ENCODE measurements at regions not wholly inside any gene's neighbourhood (a gene's known extent, or its start where the extent isn't known, plus 50 kb on each side); places are given as distances from the start of the nearest gene placed in this dataset.

DNA sequence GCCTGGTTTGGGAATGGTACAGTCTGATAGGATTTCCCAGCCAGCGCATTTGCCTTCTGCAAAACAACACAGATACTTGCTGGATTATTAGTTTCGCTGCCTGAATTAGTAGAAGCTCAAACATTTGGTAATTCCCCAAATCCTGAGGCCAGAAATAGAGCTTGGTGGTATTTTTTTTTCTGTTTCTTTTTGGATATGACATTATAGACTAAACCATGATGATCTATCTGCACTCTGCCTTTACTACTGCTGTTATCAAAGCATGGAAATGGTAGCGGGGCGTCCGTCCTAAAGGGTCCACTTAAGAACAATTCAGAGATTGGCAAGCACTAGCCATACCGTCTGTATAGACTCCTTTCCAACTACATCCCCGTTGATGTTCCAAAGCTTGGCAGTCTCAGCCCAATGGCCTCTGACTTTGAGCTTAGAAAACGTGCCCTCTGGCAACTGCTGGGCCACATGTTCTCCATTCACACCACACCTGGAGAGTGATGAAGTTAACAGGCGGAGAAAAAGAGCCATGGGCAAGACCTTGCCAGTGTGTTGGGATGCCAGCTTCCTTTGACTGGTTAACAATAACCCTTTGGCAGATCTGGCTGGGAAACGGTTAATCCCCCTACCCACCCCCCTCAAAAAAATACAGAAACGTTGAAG lies 241.0 kb upstream of the NR2F2 start:
- H3K36me3 Mint-ChIP-seq = no peaks in the 10 kb centered on the region
- CTCF ChIA-PET (ENCODE audit: partially characterized antibody) = interaction anchor here (0.9 kb wide), 1 partner anchor 11 kb away, joined by 3 read pairs; no protein-coding TSS in a partner anchor

DNA sequence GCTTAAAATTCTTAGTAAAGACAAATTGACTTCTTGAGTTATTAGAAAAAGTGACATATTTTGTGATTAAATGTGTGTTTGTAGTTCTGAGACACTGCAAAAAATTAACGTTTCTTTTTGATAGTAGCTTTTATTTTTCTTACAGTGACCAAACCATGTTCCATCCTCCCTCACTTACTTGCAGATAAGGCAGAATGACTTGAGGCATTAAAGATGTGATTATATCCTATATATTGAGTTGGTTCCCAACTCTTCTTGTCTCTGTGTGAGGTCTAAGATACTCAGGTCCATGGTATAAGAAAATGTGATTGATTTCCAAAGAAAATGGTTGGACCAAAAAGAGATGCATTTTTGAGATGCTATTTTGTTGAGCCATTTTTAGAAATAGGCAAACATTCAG lies 238.3 kb upstream of the NR2F2 start:
- intact Hi-C loops (cut with micrococcal nuclease) = no loop called here
- no peak overlapping the region for H3K27ac ChIP-seq (ENCODE audit: low read depth, low read length)
- no peaks in the 10 kb centered on the region for H3K4me1 ChIP-seq (ENCODE audit: insufficient read depth, low read length)
- H3K27me3 ChIP-seq (ENCODE audit: insufficient read depth, low read length) = no peaks in the 10 kb centered on the region
- Mint-ChIP-seq H3K27me3 (peaks cover 0 to 5% of the 10 kb centered on the region in 2 donors), H3K36me3 (no peaks in the 10 kb centered on the region), H3K4me1 (no peaks in the 10 kb centered on the region), H3K4me3 (no peak overlapping the region), H3K27ac (no peak overlapping the region), H3K9me3 (peaks cover 0 to 9% (median 0%) of the 10 kb centered on the region in 8 donors)
- no peaks in the 10 kb centered on the region for H3K36me3 ChIP-seq (ENCODE audit: insufficient read depth, low read length)
- DNase-seq = no peak
- POLR2A ChIA-PET (ENCODE audit: partially characterized antibody) = interaction anchor here (0.5 kb wide), 1 partner anchor 31 kb away, joined by 3 read pairs; no protein-coding TSS in a partner anchor
- CTCF ChIA-PET (ENCODE audit: partially characterized antibody) = no interaction called here
- no peak overlapping the region for H3K4me3 ChIP-seq (ENCODE audit: low read length in 2 of 2)
- H3K9me3 ChIP-seq (ENCODE audit: control insufficient read depth in 1 of 2, low read length in 2 of 2) = no peaks in the 10 kb centered on the region

More for the DNA sequence above, 241.0 kb upstream of the NR2F2 start:
- intact Hi-C loops (cut with micrococcal nuclease) = no loop called here
- Histone ChIP-seq H3K9me3 (ENCODE audit: control insufficient read depth in 1 of 2, low read length in 2 of 2) (no peaks in the 10 kb centered on the region), H3K4me1 (ENCODE audit: insufficient read depth, low read length) (no peaks in the 10 kb centered on the region), H3K27me3 (ENCODE audit: insufficient read depth, low read length) (no peaks in the 10 kb centered on the region), H3K27ac (ENCODE audit: low read depth, low read length) (no peak overlapping the region), H3K36me3 (ENCODE audit: insufficient read depth, low read length) (no peaks in the 10 kb centered on the region), H3K4me3 (ENCODE audit: low read length in 2 of 2) (no peak overlapping the region)
- Mint-ChIP-seq H3K27ac (no peak overlapping the region), H3K9me3 (peaks cover 0 to 3% (median 0%) of the 10 kb centered on the region in 8 donors), H3K4me3 (no peak overlapping the region), H3K4me1 (no peaks in the 10 kb centered on the region), H3K27me3 (peaks cover 0 to 7% of the 10 kb centered on the region in 2 donors)
- DNase-seq = no peak
- POLR2A ChIA-PET (ENCODE audit: partially characterized antibody) = no interaction called here

DNA sequence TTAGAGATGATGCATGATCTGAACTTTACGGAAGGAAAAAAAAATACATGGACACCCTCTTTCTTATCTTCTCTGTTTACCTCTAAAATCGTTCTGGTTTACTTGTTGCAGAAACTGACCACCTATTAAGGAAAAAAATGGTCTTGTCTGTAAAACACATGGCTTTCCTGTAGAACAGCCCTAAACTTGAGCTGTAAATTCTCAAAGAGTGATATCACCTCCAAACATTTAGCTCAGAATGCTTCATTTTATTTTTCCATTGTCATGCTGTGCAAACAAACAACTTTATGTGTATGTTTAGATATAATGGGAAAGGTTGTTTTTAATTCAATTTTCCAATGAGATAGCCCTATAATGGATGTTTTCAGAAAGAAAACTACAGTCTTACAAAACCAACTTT lies 237.4 kb upstream of the NR2F2 start:
- Histone ChIP-seq H3K36me3 (ENCODE audit: insufficient read depth, low read length) (no peaks in the 10 kb centered on the region), H3K4me1 (ENCODE audit: insufficient read depth, low read length) (no peaks in the 10 kb centered on the region), H3K9me3 (ENCODE audit: control insufficient read depth in 1 of 2, low read length in 2 of 2) (no peaks in the 10 kb centered on the region), H3K27ac (ENCODE audit: low read depth, low read length) (no peak overlapping the region), H3K27me3 (ENCODE audit: insufficient read depth, low read length) (no peaks in the 10 kb centered on the region), H3K4me3 (ENCODE audit: low read length in 2 of 2) (no peak overlapping the region)
- peaks cover 0 to 9% (median 0%) of the 10 kb centered on the region in 8 donors for H3K9me3 Mint-ChIP-seq
- intact Hi-C loops (cut with micrococcal nuclease) = no loop called here
- H3K27ac Mint-ChIP-seq = no peak overlapping the region
- POLR2A ChIA-PET (ENCODE audit: partially characterized antibody) = interaction anchor here (0.5 kb wide), 1 partner anchor 30 kb away, joined by 3 read pairs; no protein-coding TSS in a partner anchor
- no peaks in the 10 kb centered on the region for H3K4me1 Mint-ChIP-seq
- H3K36me3 Mint-ChIP-seq = no peaks in the 10 kb centered on the region
- DNase-seq = no peak
- CTCF ChIA-PET (ENCODE audit: partially characterized antibody) = no interaction called here
- H3K27me3 Mint-ChIP-seq = peaks cover 0 to 5% of the 10 kb centered on the region in 2 donors
- H3K4me3 Mint-ChIP-seq = no peak overlapping the region

DNA sequence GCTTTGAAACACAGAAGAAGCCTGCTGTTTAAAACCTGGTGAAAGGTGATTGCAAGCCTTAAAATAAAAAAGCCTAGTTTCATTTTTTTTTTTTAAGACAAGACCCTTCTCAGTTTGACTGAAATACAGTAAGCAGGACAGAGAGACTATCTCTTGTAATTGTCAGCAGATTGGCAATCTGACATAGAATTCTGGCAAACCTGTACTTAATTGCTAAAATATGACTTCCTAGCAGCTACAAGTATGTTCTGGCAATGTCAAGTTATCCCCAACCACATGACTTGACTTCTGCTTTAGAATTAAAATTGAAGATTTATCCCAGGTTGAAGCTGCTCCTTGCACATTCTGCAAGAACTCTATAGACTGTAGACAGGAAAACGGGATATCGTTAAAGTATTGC lies 232.8 kb upstream of the NR2F2 start:
- no peak overlapping the region for H3K27ac ChIP-seq (ENCODE audit: low read depth, low read length)
- no peak overlapping the region for H3K27ac Mint-ChIP-seq
- H3K36me3 Mint-ChIP-seq = no peaks in the 10 kb centered on the region
- ChIA-PET POLR2A (ENCODE audit: partially characterized antibody) (no interaction called here), CTCF (ENCODE audit: partially characterized antibody) (no interaction called here)
- H3K4me3 Mint-ChIP-seq = no peak overlapping the region
- no peaks in the 10 kb centered on the region for H3K27me3 ChIP-seq (ENCODE audit: insufficient read depth, low read length)
- H3K36me3 ChIP-seq (ENCODE audit: insufficient read depth, low read length) = no peaks in the 10 kb centered on the region
- intact Hi-C loops (cut with micrococcal nuclease) = no loop called here
- no peaks in the 10 kb centered on the region for H3K9me3 ChIP-seq (ENCODE audit: control insufficient read depth in 1 of 2, low read length in 2 of 2)
- no peak overlapping the region for H3K4me3 ChIP-seq (ENCODE audit: low read length in 2 of 2)
- no peaks in the 10 kb centered on the region for H3K4me1 ChIP-seq (ENCODE audit: insufficient read depth, low read length)
- no peak for DNase-seq
- peaks cover 0 to 4% of the 10 kb centered on the region in 2 donors for H3K27me3 Mint-ChIP-seq
- peaks cover 0 to 9% (median under 1%) of the 10 kb centered on the region in 8 donors for H3K9me3 Mint-ChIP-seq
- no peaks in the 10 kb centered on the region for H3K4me1 Mint-ChIP-seq

DNA sequence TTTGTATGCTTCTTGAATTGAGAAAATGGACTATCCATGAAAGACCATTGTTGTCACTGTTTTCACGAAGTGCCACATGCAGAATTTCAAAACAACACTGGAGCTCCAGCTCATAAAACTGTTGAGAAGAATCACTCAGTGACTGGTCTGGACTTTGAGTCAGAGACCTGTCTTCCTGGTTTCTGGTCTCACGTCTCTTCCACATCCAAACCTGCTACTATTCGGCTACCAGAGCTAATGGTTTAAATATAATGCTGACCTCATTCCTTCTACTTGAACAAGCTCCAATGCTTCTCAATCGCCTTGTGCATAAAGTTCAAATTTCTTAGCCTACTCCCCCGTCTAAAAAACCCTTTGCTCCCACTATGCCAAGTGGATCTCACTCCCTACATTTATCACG lies 227.9 kb upstream of the NR2F2 start:
- intact Hi-C loops (cut with micrococcal nuclease) = no loop called here
- Histone ChIP-seq H3K4me3 (ENCODE audit: low read length in 2 of 2) (no peak overlapping the region), H3K9me3 (ENCODE audit: control insufficient read depth in 1 of 2, low read length in 2 of 2) (no peaks in the 10 kb centered on the region), H3K27me3 (ENCODE audit: insufficient read depth, low read length) (no peaks in the 10 kb centered on the region), H3K27ac (ENCODE audit: low read depth, low read length) (no peak overlapping the region), H3K36me3 (ENCODE audit: insufficient read depth, low read length) (no peaks in the 10 kb centered on the region), H3K4me1 (ENCODE audit: insufficient read depth, low read length) (no peaks in the 10 kb centered on the region)
- CTCF ChIA-PET (ENCODE audit: partially characterized antibody) = no interaction called here
- no peak for DNase-seq
- no peak overlapping the region for H3K4me3 Mint-ChIP-seq
- H3K27me3 Mint-ChIP-seq = peaks cover 0 to 2% of the 10 kb centered on the region in 2 donors
- peaks cover 0 to 10% (median 2%) of the 10 kb centered on the region in 8 donors for H3K9me3 Mint-ChIP-seq
- no peaks in the 10 kb centered on the region for H3K36me3 Mint-ChIP-seq
- H3K4me1 Mint-ChIP-seq = no peaks in the 10 kb centered on the region
- no peak overlapping the region for H3K27ac Mint-ChIP-seq
- POLR2A ChIA-PET (ENCODE audit: partially characterized antibody) = no interaction called here

DNA sequence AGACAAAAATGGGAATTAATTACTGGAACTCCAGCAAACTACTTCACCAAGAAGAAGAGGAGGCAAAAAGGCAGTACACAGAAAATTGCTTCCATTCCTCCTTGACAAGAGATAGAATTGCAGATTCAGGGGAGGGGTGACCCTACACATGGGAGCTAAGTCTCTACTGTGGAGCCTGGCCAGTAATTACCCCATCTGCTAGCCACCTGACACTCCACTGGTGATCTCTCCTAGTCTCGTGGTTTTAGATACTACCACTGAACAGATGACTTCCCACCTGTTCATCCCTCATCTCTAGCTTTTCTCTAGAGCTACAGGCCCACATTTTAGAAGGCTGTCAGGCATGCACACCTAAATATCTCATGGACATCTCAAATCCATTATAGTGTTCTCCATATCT lies 224.3 kb upstream of the NR2F2 start:
- no peaks in the 10 kb centered on the region for H3K4me1 ChIP-seq (ENCODE audit: insufficient read depth, low read length)
- Mint-ChIP-seq H3K36me3 (no peaks in the 10 kb centered on the region), H3K27ac (no peak overlapping the region), H3K4me1 (no peaks in the 10 kb centered on the region), H3K27me3 (no peaks in the 10 kb centered on the region), H3K9me3 (peaks cover 0 to 10% (median 3%) of the 10 kb centered on the region in 8 donors), H3K4me3 (no peak overlapping the region)
- ChIA-PET POLR2A (ENCODE audit: partially characterized antibody) (no interaction called here), CTCF (ENCODE audit: partially characterized antibody) (no interaction called here)
- H3K9me3 ChIP-seq (ENCODE audit: control insufficient read depth in 1 of 2, low read length in 2 of 2) = no peaks in the 10 kb centered on the region
- DNase-seq = no peak
- no peak overlapping the region for H3K27ac ChIP-seq (ENCODE audit: low read depth, low read length)
- no peaks in the 10 kb centered on the region for H3K27me3 ChIP-seq (ENCODE audit: insufficient read depth, low read length)
- intact Hi-C loops (cut with micrococcal nuclease) = no loop called here
- H3K4me3 ChIP-seq (ENCODE audit: low read length in 2 of 2) = no peak overlapping the region
- no peaks in the 10 kb centered on the region for H3K36me3 ChIP-seq (ENCODE audit: insufficient read depth, low read length)

GRCh38 chr15:96106628-96107027 lies 223.9 kb upstream of the NR2F2 start:
- Mint-ChIP-seq H3K9me3 (peaks cover 0 to 10% (median 3%) of the 10 kb centered on the region in 8 donors), H3K4me1 (no peaks in the 10 kb centered on the region), H3K27ac (no peak overlapping the region), H3K36me3 (no peaks in the 10 kb centered on the region), H3K4me3 (no peak overlapping the region), H3K27me3 (peaks cover 0 to 2% of the 10 kb centered on the region in 2 donors)
- intact Hi-C loops (cut with micrococcal nuclease) = no loop called here
- no peak for DNase-seq
- no peak overlapping the region for H3K27ac ChIP-seq (ENCODE audit: low read depth, low read length)
- no peaks in the 10 kb centered on the region for H3K9me3 ChIP-seq (ENCODE audit: control insufficient read depth in 1 of 2, low read length in 2 of 2)
- no peak overlapping the region for H3K4me3 ChIP-seq (ENCODE audit: low read length in 2 of 2)
- H3K36me3 ChIP-seq (ENCODE audit: insufficient read depth, low read length) = no peaks in the 10 kb centered on the region
- ChIA-PET CTCF (ENCODE audit: partially characterized antibody) (no interaction called here), POLR2A (ENCODE audit: partially characterized antibody) (no interaction called here)
- no peaks in the 10 kb centered on the region for H3K27me3 ChIP-seq (ENCODE audit: insufficient read depth, low read length)
- H3K4me1 ChIP-seq (ENCODE audit: insufficient read depth, low read length) = no peaks in the 10 kb centered on the region

Measured in CD4-positive, alpha-beta memory T cell (primary cell).